GM19351 (cell line): ENCODE measurements at regions not wholly inside any gene's neighbourhood (a gene's known extent, or its start where the extent isn't known, plus 50 kb on each side); places are given as distances from the start of the nearest gene placed in this dataset.

ENCODE experiments used
- ATAC-seq: cut with Tn5 transposase; IDR thresholded peaks from one replicate; pipeline ENCODE4 v1.9.1; 2021; ENCODE audit warnings: mild to moderate bottlenecking, moderate library complexity; ENCODE audit not compliant: unreplicated experiment

- no peak for ATAC-seq
Measured at GRCh38 chr13:79267560-79267959, 138.5 kb downstream of the RBM26 start.

- ATAC-seq, result peak; percentile 97
Measured at GRCh38 chr13:79258489-79258888, 147.6 kb downstream of the RBM26 start.

- peak; percentile 50 for ATAC-seq
Measured at GRCh38 chr13:79246578-79246949, 159.5 kb downstream of the RBM26 start.

GRCh38 chr13:79245937-79246577 is 160.0 kb downstream of the RBM26 start:
- ATAC-seq, result peak; percentile 78

- no peak for ATAC-seq
Measured at GRCh38 chr13:79241697-79242096, 164.4 kb downstream of the RBM26 start.

- no peak for ATAC-seq
Measured at GRCh38 chr13:79237981-79238380, 168.1 kb downstream of the RBM26 start.

GRCh38 chr13:79231887-79232286 is 174.2 kb downstream of the RBM26 start:
- ATAC-seq, result no peak

GRCh38 chr13:79229761-79230160 is 176.3 kb downstream of the RBM26 start:
- ATAC-seq, result no peak

GRCh38 chr13:79228972-79229371 is 177.1 kb downstream of the RBM26 start:
- no peak for ATAC-seq

GRCh38 chr13:79227418-79227817 is 178.6 kb downstream of the RBM26 start:
- peak; percentile 89 for ATAC-seq

- peak; percentile 16 for ATAC-seq
Measured at GRCh38 chr13:79226938-79227337, 179.1 kb downstream of the RBM26 start.

- no peak for ATAC-seq
Measured at GRCh38 chr13:79226250-79226649, 179.8 kb downstream of the RBM26 start.

GRCh38 chr13:79225487-79226232 is 180.4 kb downstream of the RBM26 start:
- no peak for ATAC-seq

GRCh38 chr13:79222427-79223205 is 183.4 kb downstream of the RBM26 start:
- ATAC-seq, result no peak

GRCh38 chr13:79212064-79212619 is 193.9 kb downstream of the RBM26 start:
- no peak for ATAC-seq

- no peak for ATAC-seq
Measured at GRCh38 chr13:79211377-79211776, 194.7 kb downstream of the RBM26 start.

- ATAC-seq, result no peak
Measured at GRCh38 chr13:79197933-79198332, 208.1 kb downstream of the RBM26 start.

GRCh38 chr13:79196843-79197242 is 209.2 kb downstream of the RBM26 start:
- no peak for ATAC-seq

- ATAC-seq, result no peak
Measured at GRCh38 chr13:79196366-79196765, 209.7 kb downstream of the RBM26 start.

GRCh38 chr13:79194727-79195126 is 211.3 kb downstream of the RBM26 start:
- peak; percentile 31 for ATAC-seq

- ATAC-seq, result peak; percentile 91
Measured at GRCh38 chr13:79194272-79194671, 211.8 kb downstream of the RBM26 start.
